ENCODE measurements at regions not wholly inside any gene's neighbourhood (a gene's known extent, or its start where the extent isn't known, plus 50 kb on each side); places are given as distances from the start of the nearest gene placed in this dataset.
"Not testable (repeated sequence)": the region's sequence is repeated elsewhere in the genome, so short reads cannot be mapped to it uniquely, and the experiment has no call there.

DNA sequence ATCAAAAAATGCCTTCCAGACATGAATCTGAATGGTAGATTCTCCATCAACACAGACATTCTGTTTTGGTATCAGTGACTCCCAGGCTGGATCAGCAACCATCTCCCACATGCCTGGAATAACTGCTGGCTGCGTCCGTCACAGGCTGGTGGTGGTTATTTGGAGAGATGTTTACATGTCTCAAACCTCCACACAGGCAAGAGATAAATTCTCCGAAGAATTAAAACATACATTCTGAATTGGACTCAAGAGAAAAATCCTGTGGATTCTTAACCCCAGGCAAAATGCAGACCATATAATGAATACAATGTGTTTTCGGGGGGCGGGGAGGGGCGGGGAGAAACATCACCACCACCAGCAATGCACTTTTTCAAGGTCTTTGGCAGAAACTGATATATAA is 108.2 kb downstream of the THBS2 start:
- DNase-seq (ENCODE audit: low read depth in 4 of 4, low spot score in 1 of 4): no peak

DNA sequence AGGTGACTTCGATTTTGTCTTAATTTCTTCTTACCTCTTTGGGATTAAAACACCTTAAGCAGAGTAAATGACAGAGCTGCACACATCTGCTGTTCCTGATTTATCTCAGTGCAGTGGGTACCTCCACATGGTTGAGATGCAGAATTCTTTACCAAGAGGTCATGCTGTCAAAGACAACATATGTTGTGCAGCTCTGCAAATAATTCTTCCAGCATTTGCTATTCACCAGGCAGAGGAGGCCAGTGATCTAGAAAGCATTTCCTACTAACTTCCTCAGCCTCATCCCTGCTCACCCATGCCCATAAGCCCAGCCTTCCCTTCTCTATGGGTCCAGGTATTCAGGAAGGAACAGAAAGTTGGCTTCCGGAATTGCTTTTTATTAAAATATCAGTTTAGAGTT is 109.3 kb downstream of the THBS2 start:
- DNase-seq (ENCODE audit: low read depth in 4 of 4, low spot score in 1 of 4): no peak

DNA sequence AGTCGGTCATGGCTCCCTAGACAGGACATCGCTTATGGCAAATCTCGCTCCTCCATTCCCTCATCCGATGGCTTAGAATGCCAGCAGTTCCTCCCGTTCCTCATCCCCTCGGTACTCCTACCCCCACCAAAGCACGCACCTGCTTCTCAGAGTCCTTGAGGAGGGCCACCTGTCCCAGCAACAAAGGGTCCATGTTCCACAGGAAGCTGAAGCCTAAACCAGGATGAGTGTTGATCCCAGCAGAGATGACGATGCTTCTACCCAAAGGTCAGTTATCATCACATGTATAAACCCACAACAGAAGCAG is 111.2 kb downstream of the THBS2 start:
- no peak for DNase-seq (ENCODE audit: low read depth in 4 of 4, low spot score in 1 of 4)

DNA sequence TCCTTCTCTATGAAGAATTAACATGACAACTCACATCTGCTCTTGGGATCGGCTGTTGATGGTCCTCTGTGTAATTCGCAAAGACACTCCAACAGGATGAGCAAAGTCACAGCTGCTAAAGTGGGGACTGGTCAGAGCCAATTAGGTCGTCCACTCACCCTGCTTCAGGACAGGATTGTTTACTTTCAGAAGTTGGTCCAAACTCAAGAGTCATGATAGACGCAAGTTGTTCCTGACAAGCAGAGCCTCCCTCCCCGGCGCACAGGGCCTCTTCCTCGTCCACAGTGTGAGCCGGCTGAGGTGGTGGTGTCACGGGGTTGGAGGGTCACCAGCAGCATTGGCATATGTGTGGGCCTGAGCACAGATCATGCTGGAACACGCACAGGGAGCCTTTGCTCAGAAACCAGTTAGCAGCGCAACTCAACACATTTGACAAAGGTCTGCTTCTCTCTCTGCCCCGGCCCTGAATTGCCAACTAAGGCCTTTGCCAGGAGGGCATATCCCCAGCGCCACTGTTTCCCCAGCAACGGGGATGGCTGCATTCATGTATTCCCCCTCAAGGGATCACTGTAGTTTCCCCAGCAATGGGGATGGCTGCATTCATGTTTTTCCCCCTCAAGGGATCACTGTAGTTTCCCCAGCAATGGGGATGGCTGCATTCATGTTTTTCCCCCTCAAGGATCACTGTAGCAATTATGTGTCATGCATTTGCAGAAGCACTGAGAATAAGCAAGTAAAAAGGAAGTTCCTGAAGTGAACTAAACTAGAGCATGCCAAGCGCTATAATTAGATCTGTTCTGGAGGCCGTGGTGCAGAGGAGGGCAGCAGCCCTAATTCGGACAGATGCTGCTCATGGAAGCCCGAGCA is 111.7 kb downstream of the THBS2 start:
- no peak for DNase-seq (ENCODE audit: low read depth in 4 of 4, low spot score in 1 of 4)

DNA sequence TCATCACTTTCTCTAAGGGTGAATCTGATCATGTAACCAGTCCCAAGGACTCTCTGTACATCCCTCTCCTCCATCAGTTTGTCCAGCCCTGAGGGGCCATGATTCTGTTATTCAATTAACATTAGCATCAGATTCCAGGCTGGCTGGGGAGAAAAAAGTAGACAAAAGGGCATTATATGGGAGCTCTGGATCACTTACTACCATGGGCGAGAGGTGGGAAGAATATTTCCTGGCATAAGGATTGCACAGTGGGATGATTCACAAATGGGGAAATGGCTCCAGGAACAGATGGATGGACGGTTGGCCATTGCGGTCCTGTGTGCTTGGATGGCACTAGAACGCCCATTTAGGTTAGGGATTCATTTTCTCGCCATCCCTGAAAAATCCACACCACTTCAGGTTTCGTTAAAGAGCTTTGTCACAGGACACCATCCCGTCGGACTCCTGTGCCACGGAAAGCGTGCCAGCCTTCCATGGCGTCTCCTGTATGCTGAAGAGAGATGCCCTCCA is 112.6 kb downstream of the THBS2 start:
- no peak for DNase-seq (ENCODE audit: low read depth in 4 of 4, low spot score in 1 of 4)

DNA sequence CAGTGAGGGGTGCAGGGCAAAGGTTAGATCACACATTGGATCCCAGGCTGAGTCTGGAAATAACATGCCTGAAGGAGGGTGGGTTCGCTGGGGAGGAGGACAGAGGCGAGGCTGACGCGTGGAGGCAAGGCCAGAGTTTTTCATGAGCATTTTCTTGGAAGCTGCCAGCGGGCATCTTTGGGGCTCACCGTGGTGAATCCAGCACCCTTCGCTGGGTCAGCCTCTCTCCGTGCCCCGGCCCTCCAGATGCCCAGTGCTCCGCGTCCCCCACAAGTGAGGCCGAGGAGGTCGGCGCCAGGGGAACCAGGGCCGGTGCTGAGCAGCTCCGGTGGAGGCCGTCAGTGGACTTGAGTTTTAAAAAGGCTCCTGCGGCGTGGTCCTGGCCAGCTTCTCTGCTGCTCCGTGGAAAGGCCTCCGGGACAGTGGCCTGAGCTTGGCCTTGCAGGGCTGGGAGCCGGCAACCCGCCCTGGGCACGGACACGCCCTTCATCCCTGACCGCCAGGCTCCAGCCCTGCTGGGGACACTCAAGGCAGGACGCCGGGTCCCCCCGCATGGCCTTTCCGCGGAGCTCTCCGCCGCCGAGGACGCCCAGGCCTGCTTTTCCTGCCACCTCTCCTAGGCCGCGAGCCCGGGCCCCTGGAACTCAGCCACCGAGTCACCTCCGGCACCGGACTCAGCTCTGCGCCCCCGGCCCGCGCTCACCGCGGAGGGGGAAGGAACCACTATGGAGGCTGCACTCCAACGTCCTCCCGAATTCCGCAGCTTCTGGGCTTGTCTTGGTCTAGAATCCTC is 114.3 kb downstream of the THBS2 start:
- DNase-seq (ENCODE audit: low read depth in 4 of 4, low spot score in 1 of 4): no peak

DNA sequence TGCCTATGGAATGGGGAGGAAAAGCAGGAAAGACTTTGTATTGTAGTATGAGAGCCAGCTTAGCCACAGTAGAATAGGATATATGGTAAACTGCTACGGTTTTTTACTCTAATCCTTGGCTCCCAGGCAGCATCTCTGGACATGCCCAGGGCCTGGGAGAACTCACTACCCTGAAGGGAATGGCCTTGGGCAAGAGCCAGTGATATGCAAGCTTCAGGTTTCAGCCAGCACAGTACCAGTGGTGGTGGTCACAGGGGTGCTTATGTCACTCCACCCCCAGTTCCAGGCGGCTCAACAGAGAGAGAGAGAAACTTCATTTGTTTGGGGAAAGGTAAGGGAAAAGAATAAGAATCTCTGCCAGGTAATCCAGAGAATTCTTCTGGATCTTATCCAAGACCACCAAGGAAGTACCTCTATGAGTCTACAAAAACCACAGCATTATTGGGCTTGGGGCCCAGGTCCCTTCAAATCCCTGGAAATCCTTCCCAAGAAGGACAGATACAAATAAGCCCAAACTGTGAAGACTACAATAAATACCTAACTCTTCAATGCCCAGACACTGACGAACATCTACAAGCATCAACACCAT is 121.2 kb downstream of the THBS2 start:
- no peak for DNase-seq (ENCODE audit: low read depth in 4 of 4, low spot score in 1 of 4)

DNA sequence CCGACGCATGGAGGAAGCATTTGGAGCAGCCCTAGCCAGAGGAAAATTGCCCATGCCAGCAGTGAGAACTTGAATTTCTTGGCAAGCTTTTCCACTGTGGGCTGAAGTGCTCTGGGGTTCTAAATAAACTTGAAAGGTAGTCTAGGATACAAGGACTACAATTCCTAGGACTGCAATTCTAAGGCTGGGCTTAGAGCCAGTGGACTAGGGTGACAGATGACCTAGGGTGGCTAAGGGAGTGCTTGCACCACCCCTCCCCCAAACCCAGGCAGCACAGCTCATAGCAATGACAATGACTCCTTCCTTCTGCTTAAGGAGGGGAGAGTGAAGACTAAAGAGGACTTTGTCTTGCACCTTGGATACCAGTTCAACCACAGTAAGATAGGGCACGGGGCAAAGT is 122.3 kb downstream of the THBS2 start:
- DNase-seq (ENCODE audit: low read depth in 4 of 4, low spot score in 1 of 4): no peak

DNA sequence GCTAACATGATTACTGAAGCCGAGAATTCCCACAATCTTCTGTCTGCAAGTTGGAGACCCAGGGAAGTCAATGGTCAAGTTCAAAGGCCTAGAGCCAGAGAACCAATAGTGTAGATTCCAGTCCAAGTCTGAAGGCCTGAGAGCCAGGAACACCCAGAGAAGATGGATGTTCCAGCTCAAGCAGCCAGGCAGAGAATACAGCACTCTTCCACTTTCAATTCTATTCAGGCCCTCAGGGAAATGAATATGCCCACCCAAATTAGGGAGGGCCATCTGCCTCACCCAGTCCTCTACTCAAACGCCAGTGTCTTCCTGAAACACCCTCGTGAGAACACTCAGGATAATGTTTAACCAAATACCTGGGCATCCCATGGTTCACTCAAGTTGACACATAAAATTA is 123.5 kb downstream of the THBS2 start:
- no peak for DNase-seq (ENCODE audit: low read depth in 4 of 4, low spot score in 1 of 4)

DNA sequence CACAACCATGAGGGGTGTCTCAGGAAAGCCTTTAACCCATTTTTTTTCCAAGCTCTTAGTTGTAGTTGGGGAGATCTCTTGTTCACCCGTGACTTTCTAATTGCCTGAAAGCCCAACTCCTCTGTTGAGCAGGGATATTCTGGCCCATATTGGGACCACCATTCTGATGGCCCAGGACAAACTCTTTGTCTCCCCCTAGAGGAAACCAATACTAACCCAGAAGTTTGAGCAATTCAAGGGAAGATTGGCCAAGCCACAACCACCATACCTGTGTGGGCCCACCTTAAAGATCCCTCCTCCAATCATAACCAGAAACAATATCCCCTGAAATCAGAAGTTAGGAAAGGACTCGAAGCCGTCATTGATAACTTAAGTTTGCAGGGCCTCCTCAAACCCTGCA is 132.6 kb downstream of the THBS2 start:
- DNase-seq (ENCODE audit: low read depth in 4 of 4, low spot score in 1 of 4): no peak

DNA sequence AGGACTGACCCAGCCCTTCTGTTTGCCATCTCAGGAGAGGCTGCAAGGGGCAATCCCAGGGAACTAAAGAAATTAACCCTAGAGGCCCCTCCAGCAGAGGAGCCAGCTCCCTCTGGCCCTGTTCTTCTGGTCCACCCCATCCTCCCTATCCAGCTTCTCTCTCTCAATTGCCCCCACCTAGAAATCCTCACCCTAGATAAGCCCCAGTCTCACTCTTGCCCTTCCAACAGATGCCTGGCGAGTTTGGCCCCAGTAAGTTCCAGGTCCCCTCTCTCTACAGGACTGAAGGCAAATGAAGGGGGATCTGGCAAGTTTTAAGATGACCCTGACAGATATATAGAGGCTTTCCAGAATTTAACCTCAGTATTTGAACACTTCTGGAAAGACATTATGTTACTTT is 134.0 kb downstream of the THBS2 start:
- no peak for DNase-seq (ENCODE audit: low read depth in 4 of 4, low spot score in 1 of 4)

DNA sequence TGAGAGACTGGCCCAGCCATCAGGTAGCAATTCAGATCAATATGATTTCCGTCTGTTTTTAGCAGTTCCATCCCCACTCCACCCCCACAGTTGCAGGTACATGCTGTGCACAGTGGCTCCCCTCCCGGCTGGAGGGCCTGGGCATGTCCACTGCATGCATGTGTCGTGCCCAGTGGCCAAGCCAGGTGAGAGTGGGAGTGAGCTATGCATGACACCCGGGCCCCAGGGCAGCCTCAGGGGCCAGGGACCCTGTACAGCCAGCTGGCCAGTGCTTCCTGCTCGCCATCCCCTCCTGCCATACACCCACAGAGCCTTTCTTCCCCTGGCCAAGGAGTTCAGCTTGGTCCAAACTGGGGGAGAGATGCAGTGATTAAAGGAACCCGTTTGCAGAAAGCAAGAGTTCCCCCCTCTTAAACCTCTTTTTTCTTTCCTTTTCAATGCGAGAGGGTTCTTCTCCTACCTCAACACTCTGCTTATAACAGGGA is 135.3 kb downstream of the THBS2 start:
- DNase-seq (ENCODE audit: low read depth in 4 of 4, low spot score in 1 of 4): no peak

DNA sequence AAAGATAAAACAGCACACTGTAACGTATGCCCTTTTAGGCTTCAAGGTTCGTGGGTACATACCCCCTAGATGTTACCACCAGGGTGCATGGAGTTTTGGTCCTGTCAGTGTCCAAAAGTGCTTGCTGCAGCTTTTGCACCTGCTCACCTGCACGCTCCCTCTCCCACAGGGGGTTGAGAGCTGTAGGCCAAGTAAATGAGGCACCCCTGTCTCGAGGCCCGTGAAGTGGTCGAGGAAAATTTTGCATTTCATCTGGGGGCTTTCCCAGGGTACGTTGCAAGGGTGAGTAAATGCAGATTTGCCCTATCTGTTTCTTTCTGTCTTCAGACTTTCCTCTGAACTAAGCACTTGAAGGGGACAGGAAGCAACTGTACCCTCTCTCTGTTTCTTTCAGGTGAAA is 136.0 kb downstream of the THBS2 start:
- DNase-seq (ENCODE audit: low read depth in 4 of 4, low spot score in 1 of 4): no peak

DNA sequence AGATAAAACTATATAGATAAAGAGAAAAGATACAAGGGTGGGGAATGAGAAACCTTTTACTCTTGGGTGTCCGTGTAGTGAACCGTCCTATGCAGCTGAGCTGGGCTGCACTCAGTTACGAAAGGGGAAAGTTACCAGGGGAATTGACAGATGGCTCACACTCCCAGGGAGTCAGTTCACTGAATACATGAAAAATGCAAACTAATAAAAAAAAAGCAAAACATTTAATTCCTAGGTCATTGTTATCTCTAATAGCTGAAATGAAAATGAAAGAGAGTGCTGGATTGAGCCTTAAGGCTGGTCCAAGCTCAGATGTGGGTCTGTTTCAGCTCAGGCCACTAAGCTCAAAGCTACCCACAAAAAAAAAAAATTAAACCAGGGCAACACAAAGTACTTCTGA is 138.0 kb downstream of the THBS2 start:
- DNase-seq (ENCODE audit: low read depth in 4 of 4, low spot score in 1 of 4): no peak

DNA sequence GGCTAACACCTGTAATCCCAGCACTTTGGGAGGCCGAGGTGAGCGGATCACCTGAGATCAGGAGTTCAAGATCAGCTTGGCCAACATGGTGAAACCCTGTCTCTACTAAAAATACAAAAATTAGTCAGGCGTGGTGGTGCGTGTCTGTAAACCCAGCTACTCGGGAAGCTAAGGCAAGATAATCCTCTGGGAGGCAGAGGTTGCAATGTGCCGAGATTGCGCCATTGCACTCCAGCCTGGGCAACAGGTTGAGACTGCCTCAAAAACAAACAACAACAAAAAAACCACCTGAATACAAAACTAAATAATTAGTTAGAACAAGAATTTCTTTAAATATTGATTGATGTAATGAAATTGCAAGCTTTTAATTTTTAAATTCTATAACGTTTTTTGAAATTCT is 139.0 kb downstream of the THBS2 start:
- not testable (repeated sequence) for DNase-seq (ENCODE audit: low read depth in 4 of 4, low spot score in 1 of 4)

DNA sequence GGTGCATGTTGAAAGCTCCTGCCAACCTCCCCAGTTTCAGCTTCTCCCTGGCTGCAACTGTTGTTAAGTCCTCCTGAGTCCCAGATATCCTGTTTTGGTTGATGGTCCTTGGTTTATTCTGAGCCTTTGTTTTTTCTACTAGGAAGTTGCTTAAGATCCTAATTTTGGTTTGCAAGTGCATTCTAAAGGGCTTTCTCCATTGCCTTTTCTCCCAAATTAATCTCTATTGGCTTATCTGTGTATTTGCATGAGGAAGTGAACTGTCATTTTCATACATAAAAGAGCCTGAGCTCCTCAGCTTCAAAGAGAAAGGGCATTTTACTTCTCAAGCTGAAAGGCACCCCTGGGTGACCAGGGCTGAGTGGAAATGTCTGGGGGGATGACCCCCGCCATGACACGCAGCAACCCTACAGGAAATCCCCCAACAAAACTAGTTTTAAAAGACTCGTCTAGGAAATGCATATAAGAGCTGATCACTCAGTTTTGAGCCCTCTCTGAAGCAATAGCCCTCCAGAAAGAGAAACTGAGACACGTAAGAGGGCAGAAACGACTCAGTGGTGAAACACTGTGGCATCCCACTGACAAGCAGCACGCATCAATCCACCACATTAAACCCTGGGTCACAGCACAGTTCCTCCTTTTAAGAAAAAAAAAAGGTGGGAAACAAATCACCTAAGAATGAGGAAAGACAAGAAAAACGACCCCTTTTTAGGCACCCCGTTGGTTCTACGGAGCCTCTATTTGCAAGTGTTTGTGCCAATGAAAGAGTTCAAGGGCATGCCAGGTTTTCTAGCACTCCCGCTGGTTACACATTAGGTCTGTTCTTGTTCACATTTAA is 140.9 kb downstream of the THBS2 start:
- DNase-seq (ENCODE audit: low read depth in 4 of 4, low spot score in 1 of 4): no peak

DNA sequence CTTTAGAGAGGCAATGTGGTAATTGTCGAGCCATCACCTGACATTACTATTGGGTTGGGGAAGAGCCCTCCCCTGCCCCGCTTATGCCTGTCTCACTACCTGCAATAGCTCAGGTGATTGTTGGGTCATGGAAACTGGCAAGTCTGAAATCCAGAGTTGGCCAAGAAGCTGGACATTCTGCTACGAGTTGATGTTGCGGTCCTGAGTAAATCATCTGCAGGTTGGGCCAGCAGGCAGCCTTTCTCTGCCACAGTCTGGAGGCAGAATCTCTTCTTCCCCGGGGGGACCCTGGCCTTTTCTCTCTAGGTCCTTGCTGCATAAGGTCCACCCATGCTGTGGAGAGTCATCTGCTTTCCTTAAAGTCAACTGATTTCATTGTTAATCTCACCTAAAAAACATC is 142.4 kb downstream of the THBS2 start:
- DNase-seq (ENCODE audit: low read depth in 4 of 4, low spot score in 1 of 4): no peak

DNA sequence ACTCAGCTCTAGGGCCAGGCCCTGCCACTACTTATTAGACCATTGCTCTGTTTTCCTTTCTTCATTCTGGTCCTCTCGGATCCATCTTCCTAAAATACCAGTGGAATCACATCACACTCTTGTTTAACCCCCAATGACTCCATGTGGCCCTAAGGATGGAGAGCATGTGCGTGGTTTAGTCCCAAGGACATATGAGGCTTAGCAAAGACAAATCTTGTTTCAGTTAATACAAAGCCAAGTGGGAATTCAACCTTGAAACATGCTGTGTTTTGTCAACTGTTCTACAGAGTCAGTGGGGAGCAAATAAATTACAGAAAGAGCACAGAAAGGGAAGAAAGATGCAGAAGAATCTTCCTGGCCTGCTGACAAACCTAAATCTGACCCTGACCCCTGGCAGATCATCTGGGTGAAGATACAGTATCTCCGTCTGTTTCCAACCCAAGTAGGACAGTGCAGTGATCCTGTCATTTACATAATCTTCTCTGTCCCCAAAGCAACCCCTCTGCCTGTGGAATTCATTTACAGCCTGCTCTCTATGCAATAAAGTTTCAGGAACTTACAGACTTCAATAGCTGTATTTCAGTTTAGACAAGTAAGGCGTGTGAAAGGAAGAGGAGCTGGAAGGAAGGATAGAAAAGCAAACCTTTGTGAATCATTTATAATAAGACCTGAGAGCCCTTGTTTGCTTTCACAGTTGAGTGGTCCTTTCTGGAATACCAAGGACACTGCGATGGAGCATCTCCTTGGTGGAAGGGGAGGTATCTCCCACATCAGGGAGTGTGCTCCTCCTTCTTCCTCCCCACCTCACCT is 144.0 kb downstream of the THBS2 start:
- DNase-seq (ENCODE audit: low read depth in 4 of 4, low spot score in 1 of 4): no peak

DNA sequence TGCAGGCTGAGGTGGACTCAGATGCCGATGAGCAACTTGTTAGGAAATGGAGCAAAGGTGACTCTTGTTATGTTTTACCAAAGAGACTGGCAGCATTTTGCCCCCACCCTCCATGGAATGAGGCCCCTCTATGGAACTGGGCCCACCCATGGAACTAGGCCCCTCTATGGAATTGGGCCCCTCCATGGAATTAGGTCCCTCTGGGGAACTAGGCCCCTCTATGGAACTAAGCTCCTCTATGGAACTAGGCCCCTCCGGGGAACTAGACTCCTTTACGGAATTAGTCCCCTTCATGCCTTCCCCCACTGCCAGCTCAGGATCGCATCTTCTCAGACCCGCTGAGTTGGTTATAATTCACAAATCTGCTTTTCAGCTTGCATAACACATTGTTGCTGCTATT is 144.9 kb downstream of the THBS2 start:
- DNase-seq (ENCODE audit: low read depth in 4 of 4, low spot score in 1 of 4): no peak

DNA sequence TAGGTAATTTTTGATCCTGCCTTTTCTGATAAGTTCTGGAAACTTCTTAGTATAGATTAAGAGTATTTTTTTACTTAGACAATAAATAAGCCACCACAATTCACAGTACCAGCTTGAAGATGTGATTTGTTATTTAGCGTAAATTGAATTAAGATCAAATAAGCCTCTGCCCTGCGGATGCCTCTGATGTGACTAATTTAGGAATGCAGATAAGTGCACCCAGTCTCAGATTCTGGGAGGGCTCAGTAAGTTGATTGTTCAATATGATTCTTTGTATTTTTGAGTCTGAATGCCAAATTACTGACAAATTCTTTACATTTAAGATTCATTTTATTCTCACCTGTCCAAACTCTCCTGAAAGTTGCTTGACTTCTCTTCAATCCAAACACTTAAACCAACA is 147.5 kb downstream of the THBS2 start:
- DNase-seq (ENCODE audit: low read depth in 4 of 4, low spot score in 1 of 4): no peak

All from stimulated activated CD4-positive, alpha-beta T cell treated with anti-CD3 and anti-CD28 coated beads, Interleukin-1b, Interleukin-23, amount 100 ng/mL, for 24 hours (primary cell).